H1 (cell line): ENCODE measurements at regions not wholly inside any gene's neighbourhood (a gene's known extent, or its start where the extent isn't known, plus 50 kb on each side); places are given as distances from the start of the nearest gene placed in this dataset.

ENCODE experiments used
- CTCF ChIA-PET: fragments of 300-600 bp; sonication (Branson Sonifier 250); formaldehyde crosslinking; loops from one replicate; lab custom pipeline; 2021; ENCODE audit not compliant: partially characterized antibody; lab: Charles Lee
- POLR2A ChIA-PET: fragments of 300-600 bp; sonication (Branson Sonifier 250); formaldehyde crosslinking; loops from one replicate; lab custom pipeline; 2021; ENCODE audit warnings: inconsistent platforms; ENCODE audit not compliant: partially characterized antibody; lab: Charles Lee
- DNase-seq, 2 experiments: peaks; one replicate each; pipeline versions ENCODE4 v3.0.0 to v3.0.0-alpha.2; 2010 to 2022; ENCODE audit warnings: low spot score in 2 of 2, low read depth in 1 of 2, mixed read lengths in 1 of 2
- FAIRE-seq: peaks from 2 replicates; lab custom pipeline; 2011; peaks lifted over from hg19 to GRCh38; lab: Jason Lieb, UNC
- H2AFZ ChIP-seq: 2 replicates; pipeline ENCODE4 v1.8.1; 2012; ENCODE audit warnings: low read length, inconsistent platforms
- H2AK5ac ChIP-seq: 2 replicates; pipeline ENCODE4 v1.6.1; 2013; ENCODE audit warnings: low read depth, low read length
- H2BK120ac ChIP-seq: replicated peaks from 2 replicates; pipeline ENCODE3; 2013; ENCODE audit warnings: low read depth, low read length, inconsistent platforms
- H2BK12ac ChIP-seq: 2 replicates; pipeline ENCODE4 v1.6.1; 2013; ENCODE audit warnings: low read depth, low read length
- H2BK15ac ChIP-seq: 2 replicates; pipeline ENCODE4 v1.6.1; 2013; ENCODE audit warnings: low read length
- H2BK20ac ChIP-seq: 2 replicates; pipeline ENCODE4 v1.6.1; 2013; ENCODE audit warnings: low read length
- H2BK5ac ChIP-seq: 2 replicates; pipeline ENCODE4 v1.6.1; 2013; ENCODE audit warnings: low read depth, low read length
- H3K14ac ChIP-seq: 2 replicates; pipeline ENCODE4 v1.6.1; 2013; ENCODE audit warnings: inconsistent platforms; ENCODE audit not compliant: insufficient read length
- H3K18ac ChIP-seq: 2 replicates; pipeline ENCODE4 v1.6.1; 2013; ENCODE audit warnings: low read length; ENCODE audit errors: extremely low read depth
- H3K23ac ChIP-seq: 2 replicates; pipeline ENCODE4 v1.6.1; 2013; ENCODE audit warnings: inconsistent platforms; ENCODE audit not compliant: insufficient read length
- H3K23me2 ChIP-seq: 2 replicates; pipeline ENCODE4 v1.6.1; 2013; ENCODE audit warnings: low read depth, low read length
- H3K27ac ChIP-seq: 2 replicates; pipeline ENCODE4 v1.6.1; 2011; ENCODE audit warnings: low read depth, low read length, inconsistent platforms
- H3K27me3 ChIP-seq, 4 experiments: replicated peaks in 1 of 4; 1 replicate in 1 of 4; 2 replicates in 3 of 4; pipeline versions ENCODE4 v1.6.1 to v1.8.1; 2011 to 2013; ENCODE audit warnings: low read length in 3 of 4, mild to moderate bottlenecking in 3 of 4, inconsistent platforms in 2 of 4, mixed read lengths in 2 of 4, moderate library complexity in 1 of 4; ENCODE audit not compliant: control insufficient read depth in 3 of 4, insufficient read depth in 3 of 4; ENCODE audit errors: extremely low read depth in 1 of 4
- H3K36me3 ChIP-seq, 4 experiments: 2 replicates each; pipeline versions ENCODE4 v1.6.1 to v1.8.1; 2011 to 2013; ENCODE audit warnings: mild to moderate bottlenecking in 4 of 4, low read length in 3 of 4, moderate library complexity in 2 of 4, control low read depth in 1 of 4, inconsistent platforms in 1 of 4; ENCODE audit not compliant: insufficient read depth in 4 of 4, control insufficient read depth in 2 of 4
- H3K4ac ChIP-seq: replicated peaks from 2 replicates; pipeline ENCODE3; 2013; ENCODE audit warnings: low read length, low read depth, mixed read lengths, inconsistent platforms; ENCODE audit not compliant: insufficient read length
- H3K4me1 ChIP-seq, 4 experiments: replicated peaks in 1 of 4; 1 replicate in 1 of 4; 2 replicates in 3 of 4; pipeline versions ENCODE4 v1.6.1 to v1.8.1; 2011 to 2013; ENCODE audit warnings: low read length in 3 of 4, inconsistent platforms in 2 of 4, mixed read lengths in 1 of 4; ENCODE audit not compliant: insufficient read depth in 4 of 4, control insufficient read depth in 3 of 4
- H3K4me2 ChIP-seq, 2 experiments: 2 replicates each; pipeline versions ENCODE4 v1.6.1 to v1.8.1; 2011 to 2013; ENCODE audit warnings: low read depth in 2 of 2, low read length in 2 of 2, control low read depth in 1 of 2, inconsistent platforms in 1 of 2, mild to moderate bottlenecking in 1 of 2; ENCODE audit not compliant: insufficient read depth in 1 of 2
- H3K4me3 ChIP-seq, 4 experiments: fragments of 200-600, 300-600 bp in 1 of 4; sonication (generic), shearing (Covaris generic), sonication (Bioruptor Twin) in 1 of 4; 2 replicates each; pipeline versions ENCODE4 v1.5.1 to v1.8.1; 2011 to 2016; ENCODE audit warnings: low read length in 4 of 4, low read depth in 3 of 4, control low read depth in 2 of 4, inconsistent platforms in 2 of 4, mild to moderate bottlenecking in 2 of 4, mixed read lengths in 1 of 4, moderate library complexity in 1 of 4; ENCODE audit not compliant: insufficient read depth in 2 of 4; ENCODE audit errors: extremely low read depth in 1 of 4
- H3K56ac ChIP-seq: replicated peaks from 2 replicates; pipeline ENCODE3; 2013; ENCODE audit warnings: low read depth, mild to moderate bottlenecking, mixed read lengths, low read length, inconsistent platforms; ENCODE audit not compliant: insufficient read length
- H3K79me1 ChIP-seq: 2 replicates; pipeline ENCODE4 v1.6.1; 2013; ENCODE audit warnings: low read depth, low read length, control low read depth
- H3K79me2 ChIP-seq, 2 experiments: 2 replicates each; pipeline versions ENCODE4 v1.6.1 to v1.8.1; 2012 to 2013; ENCODE audit warnings: low read length in 2 of 2, mild to moderate bottlenecking in 2 of 2, inconsistent platforms in 1 of 2; ENCODE audit not compliant: insufficient read depth in 2 of 2, control insufficient read depth in 1 of 2
- H3K9ac ChIP-seq, 4 experiments: replicated peaks in 1 of 4; 1 replicate in 1 of 4; 2 replicates in 3 of 4; pipeline versions ENCODE4 v1.6.1 to v1.8.1; 2011 to 2013; ENCODE audit warnings: low read depth in 3 of 4, low read length in 3 of 4, control low read depth in 2 of 4, mild to moderate bottlenecking in 2 of 4, moderate library complexity in 2 of 4, inconsistent platforms in 1 of 4; ENCODE audit errors: extremely low read depth in 1 of 4
- H3K9me3 ChIP-seq, 2 experiments: 2 replicates each; pipeline versions ENCODE4 v1.6.1 to v1.8.1; 2012 to 2013; ENCODE audit warnings: mild to moderate bottlenecking in 2 of 2, moderate library complexity in 2 of 2, control low read depth in 1 of 2, inconsistent platforms in 1 of 2, low read depth in 1 of 2, low read length in 1 of 2, mixed read lengths in 1 of 2; ENCODE audit not compliant: insufficient read depth in 2 of 2
- H4K20me1 ChIP-seq, 2 experiments: replicated peaks in 1 of 2; 2 replicates each; pipeline versions ENCODE3 to v1.8.1; 2011 to 2013; ENCODE audit warnings: inconsistent platforms in 2 of 2, low read length in 2 of 2, mild to moderate bottlenecking in 1 of 2; ENCODE audit not compliant: insufficient read depth in 2 of 2, control insufficient read depth in 1 of 2
- H4K5ac ChIP-seq: 2 replicates; pipeline ENCODE4 v1.6.1; 2013; ENCODE audit warnings: low read length, low read depth, mixed read lengths, inconsistent platforms; ENCODE audit not compliant: insufficient read length
- H4K8ac ChIP-seq: 2 replicates; pipeline ENCODE4 v1.8.0; 2013; ENCODE audit warnings: mild to moderate bottlenecking, moderate library complexity, low read length, inconsistent platforms; ENCODE audit not compliant: insufficient read depth; ENCODE audit errors: extremely low read depth
- H4K91ac ChIP-seq: replicated peaks from 2 replicates; pipeline ENCODE3; 2013; ENCODE audit warnings: low read length, mixed read lengths, inconsistent platforms; ENCODE audit not compliant: insufficient read length
- CBX5 ChIP-seq: fragments of 300-800, 300-1000 bp; sonication (generic); IDR thresholded peaks from 2 replicates; pipeline ENCODE4 v1.7.1; 2016; ENCODE audit warnings: antibody characterized with exemption, low read length, low read depth
- EP300 ChIP-seq, 2 experiments: IDR thresholded peaks; 1 replicate in 1 of 2; 2 replicates in 1 of 2; pipeline ENCODE4 v1.6.1; 2011 to 2012; ENCODE audit warnings: low read depth in 2 of 2, low read length in 2 of 2, mild to moderate bottlenecking in 2 of 2, borderline replicate concordance in 1 of 2, inconsistent platforms in 1 of 2, moderate library complexity in 1 of 2
- PHF8 ChIP-seq: fragments of 200-600 bp; sonication (generic); conservative IDR thresholded peaks from 2 replicates; pipeline ENCODE4 v1.7.1; 2012; ENCODE audit warnings: low read depth, mild to moderate bottlenecking, inconsistent platforms, low read length, moderate library complexity
- WGBS, 2 experiments: shearing (Covaris generic) in 1 of 2; methylation state at CpG; one replicate each; pipeline versions ENCODE4 v1.1.6 to v1.1.7; 2013 to 2015; ENCODE audit warnings: low lambda C conversion rate in 2 of 2, mixed read lengths in 2 of 2, inconsistent platforms in 1 of 2, low coverage in 1 of 2, missing lambda C conversion rate in 1 of 2; ENCODE audit not compliant: insufficient replicate concordance in 2 of 2, insufficient coverage in 1 of 2, insufficient read length in 1 of 2; ENCODE audit errors: extremely low coverage in 1 of 2, missing lambda C conversion rate in 1 of 2; 5-methylcytosine and 5-hydroxymethylcytosine counted together
- TF ChIP-seq, protein P1 (sequence below), 3 experiments: IDR thresholded peaks; 1 replicate in 2 of 3; 2 replicates in 1 of 3; pipeline versions ENCODE4 v1.5.1 to v1.6.1; 2011; ENCODE audit warnings: low read length in 3 of 3, mild to moderate bottlenecking in 3 of 3, inconsistent platforms in 2 of 3, low read depth in 1 of 3, moderate library complexity in 1 of 3; ENCODE audit not compliant: insufficient read depth in 1 of 3; ENCODE audit errors: control extremely low read depth in 1 of 3

DNA sequence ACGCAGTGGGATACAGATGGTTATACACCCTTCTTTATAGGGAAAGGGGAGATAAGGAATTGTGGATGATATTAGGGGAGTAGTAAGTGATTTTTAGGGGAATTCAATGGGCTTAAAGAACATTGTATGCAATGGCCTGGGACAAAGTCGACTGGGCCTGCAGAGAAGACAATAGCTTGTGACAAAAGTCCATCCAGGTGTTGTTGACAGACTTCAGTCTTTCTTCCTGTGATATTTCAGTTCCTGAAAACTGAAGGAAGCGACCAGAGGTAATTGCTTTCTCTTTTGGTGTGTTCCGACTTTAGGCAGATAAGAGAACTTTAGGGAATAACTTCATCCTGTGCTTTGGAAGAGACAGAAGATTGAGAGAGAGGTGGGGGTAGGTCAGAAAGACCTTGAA, 83.1 kb upstream of the NEUROD1 start:
- no peak overlapping the region for H2AFZ ChIP-seq
- no peaks in the 10 kb centered on the region for H3K36me3 ChIP-seq
- no peak overlapping the region for H3K27ac ChIP-seq
- no peak overlapping the region for H3K14ac ChIP-seq
- no peak overlapping the region for H3K4me3 ChIP-seq
- H2BK20ac ChIP-seq: no peak overlapping the region
- H4K20me1 ChIP-seq: no peaks in the 10 kb centered on the region
- H3K4me2 ChIP-seq: no peak overlapping the region
- no peaks in the 10 kb centered on the region for H3K23me2 ChIP-seq
- no peak overlapping the region for H2BK12ac ChIP-seq
- no peak overlapping the region for H2BK15ac ChIP-seq
- no peaks in the 10 kb centered on the region for H3K9me3 ChIP-seq
- ChIA-PET POLR2A (no interaction called here), CTCF (no interaction called here)
- H2AK5ac ChIP-seq: no peak overlapping the region
- no peaks in the 10 kb centered on the region for H3K4me1 ChIP-seq
- no peak overlapping the region for H4K5ac ChIP-seq
- no peak for DNase-seq
- no peaks in the 10 kb centered on the region for H3K79me2 ChIP-seq
- no peak for FAIRE-seq
- H3K4ac ChIP-seq: no peak overlapping the region
- H3K79me1 ChIP-seq: no peaks in the 10 kb centered on the region
- no peak overlapping the region for H4K91ac ChIP-seq
- TF ChIP-seq EP300 (IDR thresholded peaks at IDR 0.05; ENCODE audit: borderline replicate concordance in 1 of 2, low read depth in 2 of 2, low read length in 2 of 2) (no peak), PHF8 (no peak), CBX5 (no peak)
- TF ChIP-seq, protein P1, sequence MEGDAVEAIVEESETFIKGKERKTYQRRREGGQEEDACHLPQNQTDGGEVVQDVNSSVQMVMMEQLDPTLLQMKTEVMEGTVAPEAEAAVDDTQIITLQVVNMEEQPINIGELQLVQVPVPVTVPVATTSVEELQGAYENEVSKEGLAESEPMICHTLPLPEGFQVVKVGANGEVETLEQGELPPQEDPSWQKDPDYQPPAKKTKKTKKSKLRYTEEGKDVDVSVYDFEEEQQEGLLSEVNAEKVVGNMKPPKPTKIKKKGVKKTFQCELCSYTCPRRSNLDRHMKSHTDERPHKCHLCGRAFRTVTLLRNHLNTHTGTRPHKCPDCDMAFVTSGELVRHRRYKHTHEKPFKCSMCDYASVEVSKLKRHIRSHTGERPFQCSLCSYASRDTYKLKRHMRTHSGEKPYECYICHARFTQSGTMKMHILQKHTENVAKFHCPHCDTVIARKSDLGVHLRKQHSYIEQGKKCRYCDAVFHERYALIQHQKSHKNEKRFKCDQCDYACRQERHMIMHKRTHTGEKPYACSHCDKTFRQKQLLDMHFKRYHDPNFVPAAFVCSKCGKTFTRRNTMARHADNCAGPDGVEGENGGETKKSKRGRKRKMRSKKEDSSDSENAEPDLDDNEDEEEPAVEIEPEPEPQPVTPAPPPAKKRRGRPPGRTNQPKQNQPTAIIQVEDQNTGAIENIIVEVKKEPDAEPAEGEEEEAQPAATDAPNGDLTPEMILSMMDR (IDR thresholded peaks at IDR 0.05; ENCODE audit: control extremely low read depth in 1 of 3, insufficient read depth in 1 of 3, low read depth in 1 of 3, low read length in 3 of 3): no peak
- TF ChIP-seq, all 59 proteins: peak for 0
- H3K23ac ChIP-seq: no peak overlapping the region
- WGBS, 2 experiments: 92% methylated on average over 4 of the region's 4 CpGs; no CpG with 5 or more reads in 1 of the 2 experiments
- no peak overlapping the region for H3K18ac ChIP-seq
- H2BK120ac ChIP-seq: no peak overlapping the region
- H2BK5ac ChIP-seq: no peak overlapping the region
- no peak overlapping the region for H3K9ac ChIP-seq
- H3K56ac ChIP-seq: no peak overlapping the region
- H4K8ac ChIP-seq: no peak overlapping the region
- no peaks in the 10 kb centered on the region for H3K27me3 ChIP-seq
